BE2C (cell line): ENCODE measurements at regions not wholly inside any gene's neighbourhood (a gene's known extent, or its start where the extent isn't known, plus 50 kb on each side); places are given as distances from the start of the nearest gene placed in this dataset.

ENCODE experiments used
- DNase-seq: peaks from one replicate; pipeline ENCODE4 v3.0.0-alpha.2; 2020
- H3K27me3 ChIP-seq: fragments of 250-450 bp; sonication (Bioruptor Pico); 2 replicates; pipeline ENCODE4 v1.5.1; 2020; ENCODE audit warnings: mild to moderate bottlenecking
- H3K36me3 ChIP-seq: fragments of 250-450 bp; sonication (Bioruptor Pico); 2 replicates; pipeline ENCODE4 v1.5.1; 2020; ENCODE audit warnings: mild to moderate bottlenecking
- H3K4me1 ChIP-seq: fragments of 250-450 bp; sonication (Bioruptor Pico); 2 replicates; pipeline ENCODE4 v1.5.1; 2020
- H3K4me3 ChIP-seq: 2 replicates; pipeline ENCODE4 v1.5.1; 2011; ENCODE audit warnings: low read depth, low read length
- H3K9me3 ChIP-seq: fragments of 250-450 bp; sonication (Bioruptor Pico); 2 replicates; pipeline ENCODE4 v1.5.1; 2020
- CTCF ChIP-seq: IDR thresholded peaks from 2 replicates; pipeline ENCODE4 v1.5.1; 2012; ENCODE audit warnings: mild to moderate bottlenecking, low read depth, low read length

- H3K4me3 ChIP-seq, result no peak overlapping the region
Observed at GRCh38 chr17:55641676-55642081, 81.0 kb downstream of the TMEM100 start.

GRCh38 chr17:55639096-55639495 is 83.6 kb downstream of the TMEM100 start:
- no peak for DNase-seq
- no peaks in the 10 kb centered on the region for H3K9me3 ChIP-seq
- no peaks in the 10 kb centered on the region for H3K36me3 ChIP-seq
- H3K4me1 ChIP-seq, result peaks cover 27% of the 10 kb centered on the region
- H3K27me3 ChIP-seq, result no peaks in the 10 kb centered on the region
- no peak for TF ChIP-seq CTCF
- H3K4me3 ChIP-seq, result no peak overlapping the region

More at GRCh38 chr17:55641676-55642081, 81.0 kb downstream of the TMEM100 start:
- DNase-seq, result peak; percentile 83
- peaks cover 2% of the 10 kb centered on the region; the same call in 1 of the 2 replicates for H3K4me1 ChIP-seq
- H3K36me3 ChIP-seq, result no peaks in the 10 kb centered on the region
- H3K9me3 ChIP-seq, result no peaks in the 10 kb centered on the region
- no peaks in the 10 kb centered on the region for H3K27me3 ChIP-seq
- TF ChIP-seq CTCF, result peak; percentile 94

- Histone ChIP-seq H3K27me3 (no peaks in the 10 kb centered on the region), H3K4me3 (peak overlapping the region; percentile 35), H3K4me1 (peaks cover 47% of the 10 kb centered on the region), H3K9me3 (no peaks in the 10 kb centered on the region), H3K36me3 (no peaks in the 10 kb centered on the region)
- DNase-seq, result peak; percentile 21
- no peak for TF ChIP-seq CTCF
Observed at GRCh38 chr17:55635253-55635914, 87.3 kb downstream of the TMEM100 start.

- Histone ChIP-seq H3K27me3 (no peaks in the 10 kb centered on the region), H3K4me3 (peak overlapping the region; percentile 35), H3K4me1 (peaks cover 50% of the 10 kb centered on the region), H3K9me3 (no peaks in the 10 kb centered on the region), H3K36me3 (no peaks in the 10 kb centered on the region)
- no peak for TF ChIP-seq CTCF
- DNase-seq, result no peak
Observed at GRCh38 chr17:55634702-55635101, 88.0 kb downstream of the TMEM100 start.

DNA sequence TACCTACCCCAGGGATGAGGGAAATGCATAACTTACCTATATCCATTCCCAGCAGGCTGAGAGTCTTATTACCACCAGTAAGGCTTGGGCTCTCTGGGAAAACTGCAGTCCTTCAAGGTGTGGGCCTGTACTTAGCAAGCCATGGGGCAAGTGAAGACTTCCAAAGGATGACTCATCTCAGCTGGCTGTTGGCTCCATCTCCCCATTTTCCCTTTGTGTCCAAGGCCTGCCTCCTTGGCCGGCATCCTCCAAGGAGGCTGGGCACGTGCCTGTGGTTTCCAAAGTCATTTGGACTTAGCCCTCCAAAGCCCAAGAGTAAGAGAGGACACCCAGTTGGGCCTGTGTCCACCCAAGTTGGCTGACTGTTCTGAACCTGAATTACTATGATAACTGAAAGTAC is 89.8 kb downstream of the TMEM100 start:
- no peaks in the 10 kb centered on the region for H3K27me3 ChIP-seq
- peaks cover 51% of the 10 kb centered on the region for H3K4me1 ChIP-seq
- no peaks in the 10 kb centered on the region for H3K9me3 ChIP-seq
- no peaks in the 10 kb centered on the region for H3K36me3 ChIP-seq
- no peak for DNase-seq
- TF ChIP-seq CTCF, result no peak
- H3K4me3 ChIP-seq, result no peak overlapping the region

DNA sequence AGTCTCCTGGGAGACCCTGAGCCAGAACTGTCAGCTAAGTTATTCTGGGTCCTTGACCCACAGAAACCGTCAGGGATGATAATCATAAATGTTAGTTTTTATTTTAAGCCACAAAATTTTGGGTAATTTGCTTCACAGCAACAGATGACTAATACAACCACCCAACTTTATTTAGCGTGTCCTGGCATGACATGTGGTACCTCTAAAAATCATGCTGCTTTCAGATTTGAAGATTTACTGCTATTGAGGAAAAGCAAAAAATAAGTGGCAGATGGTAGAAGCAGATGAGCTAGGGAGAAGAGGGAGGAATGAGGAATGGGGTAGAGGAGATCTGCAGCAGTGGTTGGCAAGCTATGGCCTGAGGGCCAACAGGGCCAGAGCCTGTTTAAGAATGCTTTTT is 90.4 kb downstream of the TMEM100 start:
- H3K4me3 ChIP-seq, result no peak overlapping the region
- H3K27me3 ChIP-seq, result no peaks in the 10 kb centered on the region
- peaks cover 51% of the 10 kb centered on the region for H3K4me1 ChIP-seq
- no peaks in the 10 kb centered on the region for H3K9me3 ChIP-seq
- no peak for TF ChIP-seq CTCF
- no peaks in the 10 kb centered on the region for H3K36me3 ChIP-seq
- DNase-seq, result no peak
